HPDE6-E6E7 (cell line): ENCODE measurements at regions not wholly inside any gene's neighbourhood (a gene's known extent, or its start where the extent isn't known, plus 50 kb on each side); places are given as distances from the start of the nearest gene placed in this dataset.

Experiments used
- DNase-seq: peaks from one replicate; pipeline ENCODE4 v3.0.0; 2011; ENCODE audit warnings: missing footprints; ENCODE audit errors: extremely low spot score

DNA sequence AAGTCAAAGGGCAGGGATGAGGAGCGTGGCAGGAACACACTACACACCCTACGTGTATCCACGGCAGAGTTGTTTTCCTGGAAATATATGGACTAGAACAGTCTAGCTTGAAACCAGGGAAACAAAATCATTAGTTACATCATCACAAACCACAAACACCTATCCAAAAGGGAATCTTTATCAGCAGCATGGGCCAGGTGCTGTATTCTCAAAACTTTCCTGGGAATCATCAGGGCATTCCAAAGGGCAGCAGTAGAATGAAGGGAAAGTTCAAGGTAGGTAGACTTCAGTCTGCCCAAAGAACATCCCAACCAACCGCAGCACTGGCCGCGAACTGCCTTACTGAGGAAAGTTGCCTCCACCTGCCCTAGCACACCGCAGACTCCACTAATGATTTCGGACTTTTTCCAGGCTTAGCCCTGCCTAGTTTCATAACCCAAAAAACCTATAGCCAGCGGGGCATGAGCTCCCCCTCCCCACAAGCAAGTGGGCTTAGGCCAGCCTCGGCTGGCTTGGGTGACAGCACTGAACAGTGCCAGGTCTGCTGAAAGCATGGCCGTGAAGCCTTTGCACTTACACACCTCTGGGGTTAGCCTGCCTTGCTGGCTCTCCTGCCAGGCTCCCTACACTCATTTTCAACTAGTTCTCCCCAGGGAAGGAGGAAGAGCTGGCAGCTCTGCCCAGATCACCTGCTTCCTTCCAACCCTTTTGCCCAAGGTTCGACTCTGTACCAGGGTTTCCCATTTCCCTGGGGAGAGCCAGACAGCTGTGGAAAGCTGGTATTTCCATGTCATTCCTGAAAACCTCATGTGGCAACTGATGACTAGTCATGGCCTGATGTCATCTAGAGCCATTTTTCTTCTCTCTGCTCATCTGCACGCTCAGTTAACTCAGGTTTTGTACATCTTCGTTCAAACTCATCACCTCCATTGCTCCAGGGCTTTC, 77.3 kb upstream of the UBAC2 start:
- DNase-seq, result no peak

DNA sequence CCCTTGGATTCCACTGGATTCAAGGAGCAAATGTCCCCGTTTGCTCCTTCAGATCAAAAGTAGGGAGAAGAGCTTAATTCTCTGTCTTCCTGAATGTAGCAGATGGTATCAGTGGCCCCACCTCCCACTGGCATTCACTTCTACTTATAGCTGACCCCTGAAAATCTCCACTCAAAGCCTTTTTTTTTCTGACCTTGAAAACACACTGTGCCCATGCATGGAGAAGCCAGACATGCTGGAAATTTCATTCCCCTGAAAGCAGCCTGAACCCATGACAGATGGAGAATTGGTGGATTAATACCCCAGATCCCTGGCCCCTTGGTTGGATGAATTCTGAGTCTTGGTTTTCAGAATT, 76.6 kb upstream of the UBAC2 start:
- DNase-seq, result no peak

- DNase-seq, result peak; percentile 70
Observed at GRCh38 chr13:99124794-99125316, 75.8 kb upstream of the UBAC2 start.

GRCh38 chr13:99125326-99125915, 75.2 kb upstream of the UBAC2 start:
- DNase-seq, result no peak

- DNase-seq, result no peak
Observed at GRCh38 chr13:99126821-99127220, 73.8 kb upstream of the UBAC2 start.

DNA sequence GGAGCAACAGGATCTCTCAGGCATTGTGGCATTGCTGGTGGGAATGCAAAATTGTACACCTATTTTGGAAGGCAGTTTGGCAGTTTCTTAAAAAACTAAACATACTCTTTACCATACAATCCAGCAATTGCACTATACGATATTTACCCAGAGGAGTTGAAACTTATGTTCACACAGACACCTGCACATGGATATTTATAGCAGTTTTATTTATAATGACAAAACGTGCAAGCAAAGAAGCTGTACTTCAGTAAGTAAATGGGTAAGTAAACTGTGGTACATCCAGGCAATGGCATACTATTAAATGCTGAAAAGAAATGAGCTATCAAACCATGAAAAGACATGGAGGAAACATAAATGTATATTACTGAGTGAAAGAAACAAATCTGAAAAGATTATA, 71.6 kb upstream of the UBAC2 start:
- no peak for DNase-seq

- no peak for DNase-seq
Observed at GRCh38 chr13:99129951-99130350, 70.7 kb upstream of the UBAC2 start.

DNA sequence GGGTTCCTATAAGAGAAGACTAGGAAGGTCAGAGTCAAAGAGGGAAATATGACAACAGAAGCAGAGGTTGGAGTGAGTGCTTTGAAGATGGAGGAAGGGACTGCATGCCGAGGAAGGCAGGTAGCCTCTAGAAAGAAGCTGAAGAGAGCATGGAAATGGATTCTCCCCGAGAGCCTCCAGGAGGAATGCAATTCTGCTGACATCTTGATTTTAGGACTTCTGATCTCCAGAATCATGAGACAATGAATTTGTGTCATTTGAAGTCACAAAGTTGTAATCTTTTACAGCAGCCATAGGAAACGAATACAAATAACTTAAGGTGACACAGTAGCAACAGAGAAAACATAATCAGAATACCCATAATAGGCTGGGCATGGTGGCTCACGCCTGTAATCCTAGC, 69.2 kb upstream of the UBAC2 start:
- DNase-seq, result no peak

DNA sequence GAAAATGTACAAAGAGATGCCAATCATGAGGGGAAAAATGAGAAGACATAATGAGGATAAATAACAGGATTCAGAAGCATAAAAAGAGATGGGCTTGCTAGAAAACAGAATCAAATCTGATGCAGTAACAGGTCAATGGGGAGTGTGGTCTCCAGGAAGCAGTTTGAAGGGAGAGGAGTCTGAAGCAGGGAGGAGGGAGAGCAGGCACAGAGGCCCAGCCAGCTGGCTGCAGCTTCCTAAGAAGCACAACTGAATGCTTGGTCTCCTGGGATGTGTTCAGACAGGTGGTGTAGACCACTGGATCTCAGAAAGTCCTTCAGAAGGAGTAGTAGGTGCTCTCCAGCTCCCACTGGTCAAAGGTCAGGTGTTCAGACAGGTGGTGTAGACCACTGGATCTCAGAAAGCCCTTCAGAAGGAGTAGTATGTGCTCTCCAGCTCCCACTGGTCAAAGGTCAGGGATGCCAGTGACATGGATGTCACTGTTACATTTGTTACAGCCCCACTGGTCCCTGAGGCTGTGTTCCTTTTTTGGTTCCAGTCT, 68.3 kb upstream of the UBAC2 start:
- no peak for DNase-seq

GRCh38 chr13:99133230-99133629, 67.4 kb upstream of the UBAC2 start:
- no peak for DNase-seq

DNA sequence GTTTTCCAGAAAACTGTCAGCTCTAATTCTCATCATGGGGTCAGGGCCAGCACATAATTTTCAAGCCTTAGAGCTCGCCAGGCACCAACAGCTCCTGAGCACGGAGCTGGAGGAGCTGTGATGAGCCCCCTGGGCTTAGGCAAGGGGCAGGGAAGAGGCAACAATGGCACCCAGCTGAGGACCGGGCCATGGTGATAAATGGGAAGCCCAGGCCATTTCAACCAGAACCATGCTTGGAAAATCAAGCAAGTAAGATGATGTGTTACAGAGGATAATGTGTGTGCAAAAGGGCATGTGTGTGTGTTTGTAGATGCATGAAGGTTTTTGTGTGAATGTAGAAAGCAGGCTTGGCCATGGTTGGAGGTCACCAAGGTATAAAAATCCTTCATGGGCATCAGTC, 66.8 kb upstream of the UBAC2 start:
- no peak for DNase-seq

DNA sequence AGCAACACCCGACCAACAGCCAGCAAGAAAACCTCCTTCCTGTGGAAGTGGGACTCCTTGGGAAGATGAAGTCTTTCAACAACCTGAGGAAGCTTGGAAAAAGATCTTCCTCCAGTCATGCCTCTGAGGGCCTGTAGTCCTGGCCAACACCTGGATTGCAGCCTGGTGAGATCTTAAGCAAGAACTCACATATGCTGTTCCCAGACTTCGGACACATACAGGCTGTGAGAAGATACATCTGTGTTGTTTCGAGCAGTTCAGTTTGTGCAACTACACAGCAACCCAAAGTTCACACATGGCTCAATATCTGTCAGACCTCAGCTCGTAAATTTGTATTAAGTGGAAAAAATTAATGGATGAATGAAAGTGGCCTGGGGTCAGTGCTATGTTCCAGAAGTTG, 65.1 kb upstream of the UBAC2 start:
- no peak for DNase-seq

- DNase-seq, result no peak
Observed at GRCh38 chr13:99136427-99136954, 64.2 kb upstream of the UBAC2 start.

DNA sequence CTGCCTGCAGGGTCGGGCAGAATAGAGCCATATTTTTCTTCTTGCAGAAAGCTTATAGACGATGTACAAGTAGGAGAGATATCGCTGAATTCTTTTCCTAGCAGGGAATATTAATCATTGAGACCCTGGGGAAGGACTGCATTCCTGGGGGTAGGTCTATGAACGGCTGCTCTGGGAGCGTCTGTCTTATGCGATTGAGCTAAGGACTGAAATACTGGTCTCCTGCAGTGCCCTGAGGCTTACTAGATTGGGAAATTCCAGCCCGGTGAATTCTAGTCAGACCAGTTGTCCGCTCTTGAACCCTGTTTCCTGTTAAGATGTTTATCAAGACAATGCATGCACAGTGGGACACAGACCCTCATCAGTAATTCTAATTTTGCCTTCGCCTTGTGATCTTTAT, 59.8 kb upstream of the UBAC2 start:
- no peak for DNase-seq

DNA sequence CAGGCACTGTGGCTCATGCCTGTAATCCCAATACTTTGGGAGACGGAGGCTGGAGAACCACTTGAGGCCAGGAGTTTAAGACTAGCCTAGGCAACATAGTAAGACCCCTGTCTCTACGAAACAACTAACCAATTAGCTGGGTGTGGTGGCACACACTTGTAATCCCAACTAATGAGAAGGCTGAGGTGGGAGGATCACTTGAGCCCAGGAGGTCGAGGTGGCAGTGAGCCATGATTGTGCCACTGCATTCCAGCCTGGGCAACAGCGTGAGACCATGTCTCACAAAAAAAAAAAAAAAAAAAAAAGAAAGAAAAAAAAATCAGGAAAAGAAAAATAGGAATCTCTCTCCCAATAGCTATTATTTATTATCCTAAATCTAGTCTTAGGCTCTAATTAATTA, 56.8 kb upstream of the UBAC2 start:
- DNase-seq, result no peak

- DNase-seq, result no peak
Observed at GRCh38 chr13:99144306-99144705, 56.3 kb upstream of the UBAC2 start.

DNA sequence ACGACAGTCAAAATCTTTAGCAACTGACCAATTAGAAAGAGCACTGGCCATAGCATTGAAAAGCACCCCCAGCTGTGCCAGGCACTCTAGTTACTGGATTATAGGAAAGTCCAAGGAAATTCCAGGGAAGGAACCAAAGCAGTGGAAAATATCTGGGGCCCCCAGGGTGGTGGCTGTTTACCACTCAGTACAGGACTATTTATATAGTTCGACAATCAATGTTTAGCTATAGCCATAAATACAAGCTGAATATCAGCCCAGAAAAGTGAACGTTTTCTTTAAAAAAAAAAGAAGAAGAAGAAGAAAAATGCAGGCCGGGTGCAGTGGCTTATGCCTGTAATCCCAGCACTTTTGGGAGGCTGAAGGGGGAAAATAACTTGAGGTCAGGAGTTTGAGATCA, 55.2 kb upstream of the UBAC2 start:
- DNase-seq, result no peak

GRCh38 chr13:99150575-99151361, 49.9 kb upstream of the UBAC2 start:
- peak; percentile 91 for DNase-seq
